OCI-LY1 (cell line): ENCODE measurements at regions not wholly inside any gene's neighbourhood (a gene's known extent, or its start where the extent isn't known, plus 50 kb on each side); places are given as distances from the start of the nearest gene placed in this dataset.

Experiments used
- CTCF ChIP-seq: fragments of 200-600 bp; sonication (generic), shearing (Covaris generic); IDR thresholded peaks from 2 replicates; pipeline ENCODE4 v1.5.1; 2017; ENCODE audit warnings: mild to moderate bottlenecking, antibody characterized with exemption, low read length, moderate library complexity, mixed read lengths
- EZH2 ChIP-seq: fragments of 200-600 bp; sonication (generic), shearing (Covaris generic); IDR thresholded peaks from 2 replicates; pipeline ENCODE4 v1.8.0; 2017; ENCODE audit warnings: borderline replicate concordance, mixed run types, mild to moderate bottlenecking, antibody characterized with exemption, low read length, moderate library complexity, mixed read lengths

- no peak for TF ChIP-seq CTCF
- no peak for TF ChIP-seq EZH2
Measured at GRCh38 chr13:111396457-111396856, 76.0 kb downstream of the TEX29 start.
